Left renal cortex interstitium (tissue), 4 donors: ENCODE measurements at regions not wholly inside any gene's neighbourhood (a gene's known extent, or its start where the extent isn't known, plus 50 kb on each side); places are given as distances from the start of the nearest gene placed in this dataset.
"Not testable (repeated sequence)": the region's sequence is repeated elsewhere in the genome, so short reads cannot be mapped to it uniquely, and the experiment has no call there.

ENCODE experiments used
- DNase-seq, 4 donors: peaks; one replicate each; pipeline ENCODE4 v3.0.0-alpha.2; 2013; ENCODE audit warnings: low read depth in 4 of 4, low spot score in 2 of 4, missing footprints in 1 of 4

DNA sequence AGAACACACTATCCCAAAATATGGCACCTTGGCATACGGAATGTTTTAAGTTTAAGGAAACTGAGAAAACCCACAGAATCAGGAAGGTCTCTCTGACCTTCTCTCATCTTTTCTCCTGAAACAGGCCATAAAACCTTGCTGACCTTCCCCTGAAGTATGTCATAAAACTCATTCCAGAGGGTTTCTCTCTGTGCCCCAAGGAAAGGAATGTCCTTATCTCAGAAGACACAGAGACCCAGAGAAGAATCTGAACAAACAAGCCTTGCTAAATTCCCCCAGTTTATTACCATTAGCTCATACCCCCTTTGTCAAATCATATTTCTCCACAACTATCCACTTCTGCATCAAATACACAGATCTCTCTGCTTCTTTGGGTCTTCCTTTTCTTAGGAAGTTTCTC is 603.1 kb downstream of the MCTP2 start:
- no peak for DNase-seq

GRCh38 chr15:94838281-94838680 is 606.9 kb downstream of the MCTP2 start:
- no peak for DNase-seq

DNA sequence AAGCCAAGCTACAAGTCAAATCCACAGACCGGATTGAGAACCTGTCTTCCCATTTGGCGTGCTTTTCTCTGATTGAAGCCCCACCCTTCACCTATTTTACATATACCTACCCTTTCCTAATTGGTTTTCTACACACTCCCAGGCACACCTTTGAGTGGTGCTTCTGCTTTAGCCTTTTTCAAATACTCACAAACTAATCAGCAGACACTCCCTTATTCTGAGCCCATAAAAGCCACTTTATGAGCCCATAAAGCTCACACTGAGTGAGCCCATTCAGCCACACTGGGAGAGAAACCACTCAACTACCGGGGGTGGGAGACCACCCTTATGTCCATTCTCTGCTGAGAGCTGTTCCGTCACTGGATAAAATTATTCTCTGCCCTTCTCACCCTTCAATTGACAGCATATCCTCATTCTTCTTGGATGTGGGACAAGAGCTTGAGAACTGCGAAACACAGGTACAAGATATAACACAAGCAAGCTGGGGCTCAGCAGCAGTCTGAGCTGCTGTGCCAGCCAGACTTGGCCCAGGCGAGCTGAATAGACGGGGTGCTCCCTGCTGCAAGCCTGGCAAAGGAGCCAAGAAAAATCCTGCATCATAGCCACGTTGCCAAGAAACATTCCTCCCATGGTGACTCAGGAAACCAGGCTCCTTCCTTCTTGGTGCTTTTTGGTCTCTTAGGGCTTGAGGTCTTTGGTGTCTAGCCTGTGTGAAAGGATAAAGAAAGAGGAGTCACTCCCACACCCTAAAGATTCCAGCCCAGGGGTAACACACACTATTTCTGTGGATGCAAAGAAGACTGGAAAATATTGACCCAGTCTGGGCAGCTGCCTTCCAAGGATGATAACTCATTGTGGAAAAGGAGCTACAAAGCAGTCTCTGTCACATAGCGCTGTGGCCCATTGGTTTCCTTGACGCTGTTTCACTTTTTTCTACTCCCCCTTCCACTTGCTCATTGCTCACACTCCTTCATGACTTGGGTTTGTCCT is 609.7 kb downstream of the MCTP2 start:
- no peak for DNase-seq

DNA sequence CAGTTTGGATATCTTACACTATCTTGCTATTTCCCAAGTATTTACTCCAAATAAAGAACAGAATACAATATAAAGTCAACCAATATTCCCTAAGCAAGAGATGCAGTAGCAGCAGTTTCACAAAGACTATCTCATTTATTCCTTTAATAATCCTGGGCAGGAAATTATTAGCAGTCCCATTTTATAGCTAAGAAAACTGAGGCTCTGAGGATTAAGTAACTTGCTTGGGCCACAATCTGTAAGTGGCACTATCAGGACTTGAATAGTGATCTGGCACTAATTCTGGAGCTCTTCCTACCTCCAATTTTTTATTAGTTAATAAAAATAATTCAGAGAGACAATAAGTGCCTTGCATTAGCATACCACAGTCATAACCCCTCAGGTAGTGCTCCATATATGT is 611.7 kb downstream of the MCTP2 start:
- no peak for DNase-seq

GRCh38 chr15:94844198-94844537 is 612.8 kb downstream of the MCTP2 start:
- peak in 2 of 4 donors; percentile 54 to 60 for DNase-seq

DNA sequence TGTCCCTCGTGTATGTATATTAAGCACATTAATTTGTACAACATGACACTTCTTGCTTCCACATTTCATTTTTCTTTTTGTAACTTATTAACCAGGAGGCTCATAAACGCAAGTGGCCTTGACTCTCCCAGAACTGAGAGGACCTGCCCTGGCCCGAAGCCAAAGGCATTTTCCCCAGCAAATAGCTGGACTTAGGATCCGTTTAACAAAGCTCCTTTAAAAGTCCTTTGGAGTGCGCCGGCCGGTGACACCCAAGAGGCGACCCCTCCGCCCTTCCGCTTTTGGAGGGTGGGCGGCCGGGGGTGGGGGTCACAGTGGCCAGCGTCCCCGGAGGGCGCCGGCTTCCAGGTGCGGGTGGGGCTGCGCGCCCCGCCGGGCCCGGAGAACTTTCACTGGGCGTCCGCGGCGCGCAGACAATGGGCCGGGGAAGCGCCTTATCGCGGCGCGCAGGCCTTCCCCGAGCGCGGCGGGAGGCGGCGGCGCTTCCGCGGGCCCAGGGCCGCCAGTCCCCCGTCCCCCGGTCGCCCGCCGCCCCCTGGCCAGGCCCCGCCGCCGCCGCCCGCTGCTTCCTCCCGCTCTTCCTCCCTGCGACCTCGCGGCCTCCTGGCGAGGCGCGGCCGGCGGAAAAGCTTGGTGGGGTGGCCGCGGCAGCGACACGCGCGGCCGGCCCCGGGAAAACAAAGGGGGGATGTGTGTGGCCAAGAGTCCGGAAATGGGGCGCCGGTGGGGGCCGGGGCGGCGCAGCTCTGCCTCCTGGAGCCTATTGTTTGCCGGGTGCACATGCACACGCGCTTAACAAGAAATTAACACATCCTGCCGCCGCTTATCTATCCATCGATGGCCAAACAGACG is 613.4 kb downstream of the MCTP2 start:
- peak; percentile 74 to 79 (median 75) for DNase-seq

GRCh38 chr15:94845390-94845716 is 614.0 kb downstream of the MCTP2 start:
- peak in 1 of 4 donors; percentile 58 for DNase-seq

GRCh38 chr15:94847325-94847724 is 616.0 kb downstream of the MCTP2 start:
- DNase-seq, result no peak

- DNase-seq, result no peak
Measured at GRCh38 chr15:94848054-94848453, 616.7 kb downstream of the MCTP2 start.

- DNase-seq, result no peak
Measured at GRCh38 chr15:94855018-94855408, 623.7 kb downstream of the MCTP2 start.

DNA sequence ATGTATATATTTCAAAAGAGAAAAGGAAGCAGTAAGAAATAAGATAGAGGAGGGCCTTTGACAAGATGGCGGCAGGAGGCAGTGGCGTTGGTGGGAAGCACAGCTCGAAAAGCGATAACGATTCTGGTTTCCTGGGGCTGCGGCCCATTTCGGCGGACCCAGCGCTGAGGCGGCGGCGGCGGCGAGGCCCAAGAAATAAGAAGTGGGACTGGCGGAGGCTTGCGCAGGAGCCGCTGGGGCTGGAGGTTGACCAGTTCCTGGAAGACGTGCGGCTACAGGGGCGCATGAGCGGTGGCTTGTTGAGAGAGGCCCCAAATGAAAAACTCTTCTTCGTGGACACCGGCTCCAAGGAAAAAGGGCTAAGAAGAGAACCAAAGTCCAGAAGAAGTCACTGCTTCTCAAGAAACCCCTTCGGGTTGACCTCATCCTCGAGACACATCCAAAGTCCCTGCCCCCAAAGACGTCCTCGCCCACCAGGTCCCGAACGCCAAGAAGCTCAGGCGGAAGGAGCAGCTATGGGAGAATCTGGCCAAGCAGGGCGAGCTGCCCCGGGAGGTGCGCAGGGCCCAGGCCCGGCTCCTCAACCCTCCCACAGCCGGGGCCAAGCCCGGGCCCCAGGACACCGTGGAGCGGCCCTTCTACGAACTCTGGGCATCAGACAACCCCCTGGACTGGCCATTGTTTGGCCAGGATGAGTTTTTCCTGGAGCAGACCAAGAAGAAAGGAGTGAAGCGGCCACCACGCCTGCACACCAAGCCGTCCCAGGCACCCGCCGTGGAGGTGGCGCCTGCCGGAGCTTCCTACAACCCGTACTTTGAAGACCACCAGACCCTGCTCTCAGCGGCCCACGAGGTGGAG is 624.3 kb downstream of the MCTP2 start:
- DNase-seq, result no peak

DNA sequence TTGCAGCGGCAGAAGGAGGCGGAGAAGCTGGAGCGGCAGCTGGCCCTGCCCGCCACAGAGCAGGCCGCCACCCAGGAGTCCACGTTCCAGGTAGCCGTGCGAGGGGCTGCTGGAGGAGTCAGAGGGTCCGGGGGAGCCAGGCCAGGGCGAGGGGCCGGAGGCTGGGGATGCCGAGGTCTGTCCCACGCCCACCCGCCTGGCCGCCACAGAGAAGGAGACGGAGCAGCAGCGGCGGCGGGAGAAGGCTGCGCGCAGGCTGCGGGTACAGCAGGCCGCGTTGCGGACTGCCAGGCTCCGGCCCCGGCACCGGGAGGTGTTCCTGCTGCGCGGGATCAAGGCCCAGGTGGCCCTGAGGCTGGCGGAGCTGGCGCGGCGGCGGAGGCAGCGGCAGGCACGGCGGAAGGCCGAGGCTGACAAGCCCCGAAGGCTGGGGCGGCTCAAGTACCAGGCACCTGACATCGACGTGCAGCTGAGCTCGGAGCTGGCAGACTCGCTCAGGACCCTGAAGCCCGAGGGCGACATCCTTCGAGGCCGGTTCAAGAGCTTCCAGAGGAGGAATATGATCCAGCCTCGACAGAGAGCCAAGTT is 625.0 kb downstream of the MCTP2 start:
- no peak for DNase-seq

- DNase-seq, result no peak
Measured at GRCh38 chr15:94857466-94857865, 626.1 kb downstream of the MCTP2 start.

GRCh38 chr15:94858011-94858410 is 626.6 kb downstream of the MCTP2 start:
- DNase-seq, result no peak

DNA sequence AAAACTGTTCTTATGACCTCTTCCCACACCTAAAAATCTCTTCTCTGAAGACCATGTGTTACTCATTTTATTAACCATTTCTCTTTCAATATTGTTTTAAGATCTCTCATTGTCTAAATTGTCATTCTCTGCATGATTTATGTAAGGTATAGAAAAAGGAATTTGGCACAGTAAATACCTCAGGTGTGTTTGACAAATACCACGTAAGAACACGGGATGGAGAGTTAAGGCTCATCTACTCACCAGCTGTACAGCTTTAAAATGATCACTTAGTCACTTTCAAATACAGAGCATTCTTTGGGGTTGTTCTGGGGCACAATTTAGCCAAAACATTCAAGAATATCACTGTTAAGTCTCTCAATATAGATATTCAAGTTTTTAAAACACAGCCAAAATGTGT is 627.1 kb downstream of the MCTP2 start:
- DNase-seq, result no peak

DNA sequence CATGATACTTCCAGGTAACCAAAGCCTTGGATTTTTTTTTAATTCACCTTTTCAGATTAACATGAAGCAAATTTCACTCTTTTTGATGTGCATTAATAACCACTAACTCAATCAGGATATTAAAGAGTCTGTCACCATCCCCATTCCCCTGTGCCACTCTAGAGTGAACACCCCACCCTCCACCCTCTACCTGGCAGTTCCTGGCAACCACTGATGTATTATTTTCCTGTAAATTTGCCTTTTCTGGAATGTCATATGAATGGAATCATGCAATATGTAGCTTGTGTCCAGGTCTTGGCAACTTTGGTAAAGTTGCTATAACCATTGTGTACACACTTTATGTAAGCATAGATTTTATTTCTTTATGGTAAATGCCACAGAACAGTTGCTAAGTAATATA is 627.6 kb downstream of the MCTP2 start:
- DNase-seq, result no peak

GRCh38 chr15:94864600-94864999 is 633.2 kb downstream of the MCTP2 start:
- DNase-seq, result no peak

DNA sequence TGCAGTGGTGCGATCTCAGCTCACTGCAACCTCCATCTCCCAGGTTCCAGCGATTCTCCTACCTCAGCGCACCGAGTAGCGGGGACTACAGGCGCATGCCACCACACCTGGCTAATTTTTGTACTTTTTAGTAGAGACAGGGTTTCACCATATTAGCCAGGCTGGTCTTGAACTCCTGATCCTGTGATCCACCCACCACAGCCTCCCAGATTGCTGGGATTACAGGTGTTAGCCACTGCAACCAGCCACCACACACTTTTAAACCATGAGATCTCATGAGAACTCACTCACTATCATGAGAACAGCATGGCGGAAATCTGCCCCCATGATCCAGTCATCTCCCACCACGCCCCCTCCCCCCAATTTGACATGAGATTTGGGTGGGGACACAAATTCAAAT is 636.9 kb downstream of the MCTP2 start:
- not testable (repeated sequence) for DNase-seq

- DNase-seq, result no peak
Measured at GRCh38 chr15:94875550-94875949, 644.2 kb downstream of the MCTP2 start.

DNA sequence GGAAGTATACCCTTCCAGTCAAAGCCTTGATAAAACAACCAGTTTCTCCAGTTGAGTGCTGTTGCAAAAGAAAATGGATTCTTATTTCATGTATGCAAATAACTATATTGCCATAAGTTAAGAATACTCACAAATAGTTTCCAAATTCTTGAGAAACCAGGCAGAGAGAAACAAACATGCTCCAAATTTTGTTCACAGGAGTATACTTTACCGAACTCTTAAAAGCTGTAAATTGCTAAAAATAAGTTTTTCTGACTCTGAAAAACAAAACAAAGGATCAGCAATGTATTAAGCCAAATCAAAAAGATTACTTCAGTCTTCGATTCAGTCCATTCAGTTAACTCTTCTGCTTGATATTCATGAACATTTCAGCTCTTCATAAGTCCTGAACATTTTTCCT is 646.5 kb downstream of the MCTP2 start:
- DNase-seq, result no peak
